IMR-90 (cell line): ENCODE measurements at regions not wholly inside any gene's neighbourhood (a gene's known extent, or its start where the extent isn't known, plus 50 kb on each side); places are given as distances from the start of the nearest gene placed in this dataset.

Experiments
- BHLHE40 ChIP-seq: fragments of 150-350 bp; IDR thresholded peaks from 2 replicates; pipeline ENCODE4 v1.6.1; 2016; ENCODE audit warnings: mild to moderate bottlenecking, low read depth, low read length
- CEBPB ChIP-seq: IDR thresholded peaks from 2 replicates; pipeline ENCODE4 v1.6.1; 2012; ENCODE audit warnings: low read depth, low read length, improper control_type of control experiment
- CHD1 ChIP-seq: IDR thresholded peaks from 2 replicates; pipeline ENCODE4 v1.6.1; 2012; ENCODE audit warnings: low read depth, low read length, improper control_type of control experiment
- CTCF ChIP-seq: conservative IDR thresholded peaks from 2 replicates; pipeline ENCODE4 v1.5.1; 2012; ENCODE audit warnings: mild to moderate bottlenecking, low read depth, low read length, improper control_type of control experiment
- ELK1 ChIP-seq: fragments of 150-350 bp; IDR thresholded peaks from 2 replicates; pipeline ENCODE4 v1.6.1; 2016; ENCODE audit warnings: low read depth, mild to moderate bottlenecking, low read length, moderate library complexity, borderline replicate concordance
- FOS ChIP-seq: fragments of 150-350 bp; IDR thresholded peaks from 2 replicates; pipeline ENCODE4 v1.6.1; 2016; ENCODE audit warnings: low read depth, low read length
- MAFK ChIP-seq: IDR thresholded peaks from 2 replicates; pipeline ENCODE4 v1.6.1; 2012; ENCODE audit warnings: low read depth, low read length, improper control_type of control experiment
- MXI1 ChIP-seq: IDR thresholded peaks from 2 replicates; pipeline ENCODE4 v1.6.1; 2012; ENCODE audit warnings: low read depth, mild to moderate bottlenecking, low read length, moderate library complexity, borderline replicate concordance
- POLR2A ChIP-seq: IDR thresholded peaks from 2 replicates; pipeline ENCODE4 v1.6.1; 2012; ENCODE audit warnings: mild to moderate bottlenecking, low read depth, low read length
- RAD21 ChIP-seq: IDR thresholded peaks from 2 replicates; pipeline ENCODE4 v1.6.1; 2012; ENCODE audit warnings: low read length, improper control_type of control experiment
- RCOR1 ChIP-seq: IDR thresholded peaks from 2 replicates; pipeline ENCODE4 v1.6.1; 2012; ENCODE audit warnings: mild to moderate bottlenecking, low read length, improper control_type of control experiment; ENCODE audit not compliant: insufficient replicate concordance
- RFX5 ChIP-seq: IDR thresholded peaks from 2 replicates; pipeline ENCODE4 v1.8.0; 2012; ENCODE audit warnings: low read depth, mild to moderate bottlenecking, low read length, moderate library complexity
- SMC3 ChIP-seq: fragments of 150-350 bp; IDR thresholded peaks from 2 replicates; pipeline ENCODE4 v1.6.1; 2016; ENCODE audit warnings: low read depth, mild to moderate bottlenecking, antibody characterized with exemption, low read length, moderate library complexity

GRCh38 chr7:25900245-25900644 is 251.8 kb upstream of the NFE2L3 start:
- TF ChIP-seq POLR2A (no peak), CTCF (no peak), ELK1 (no peak), SMC3 (no peak), RAD21 (no peak), RCOR1 (no peak), RFX5 (no peak), CHD1 (no peak), CEBPB (no peak), MAFK (no peak), FOS (no peak), MXI1 (no peak), BHLHE40 (no peak)
